GM12872 (cell line): ENCODE measurements at regions not wholly inside any gene's neighbourhood (a gene's known extent, or its start where the extent isn't known, plus 50 kb on each side); places are given as distances from the start of the nearest gene placed in this dataset.

Experiments used
- CTCF ChIP-seq: IDR thresholded peaks from 3 replicates; pipeline ENCODE4 v1.5.1; 2011; ENCODE audit warnings: low read depth, mild to moderate bottlenecking, low read length, moderate library complexity; ENCODE audit not compliant: insufficient read depth

- no peak for TF ChIP-seq CTCF
Observed at GRCh38 chr2:226403369-226403768, 396.3 kb downstream of the IRS1 start.

GRCh38 chr2:226399006-226399405, 400.6 kb downstream of the IRS1 start:
- TF ChIP-seq CTCF: no peak

- TF ChIP-seq CTCF: no peak
Observed at GRCh38 chr2:226398580-226398979, 401.0 kb downstream of the IRS1 start.

- no peak for TF ChIP-seq CTCF
Observed at GRCh38 chr2:226396541-226396940, 403.1 kb downstream of the IRS1 start.

- TF ChIP-seq CTCF: no peak
Observed at GRCh38 chr2:226387499-226387942, 412.1 kb downstream of the IRS1 start.

- TF ChIP-seq CTCF: no peak
Observed at GRCh38 chr2:226383461-226383860, 416.2 kb downstream of the IRS1 start.

GRCh38 chr2:226380679-226381078, 418.9 kb downstream of the IRS1 start:
- TF ChIP-seq CTCF: no peak
